PC-3 (cell line): ENCODE measurements at regions not wholly inside any gene's neighbourhood (a gene's known extent, or its start where the extent isn't known, plus 50 kb on each side); places are given as distances from the start of the nearest gene placed in this dataset.
"Not testable (repeated sequence)": the region's sequence is repeated elsewhere in the genome, so short reads cannot be mapped to it uniquely, and the experiment has no call there.

Experiments used
- EZH2 ChIP-seq: fragments of 300-600 bp; sonication (generic); IDR thresholded peaks from one replicate; pipeline ENCODE4 v1.6.1; 2017; ENCODE audit warnings: antibody characterized with exemption, mild to moderate bottlenecking, low read length; ENCODE audit not compliant: unreplicated experiment
- EZH2phosphoT487 ChIP-seq: fragments of 300-600 bp; sonication (generic); IDR thresholded peaks from 2 replicates; pipeline ENCODE4 v1.6.1; 2018; ENCODE audit warnings: mild to moderate bottlenecking, antibody characterized with exemption, low read length, borderline replicate concordance
- TF ChIP-seq, protein P1 (sequence below): fragments of 300-600 bp; sonication (generic); conservative IDR thresholded peaks from 2 replicates; pipeline ENCODE4 v1.5.1; 2017; ENCODE audit warnings: antibody characterized with exemption, low read depth, mild to moderate bottlenecking, low read length

DNA sequence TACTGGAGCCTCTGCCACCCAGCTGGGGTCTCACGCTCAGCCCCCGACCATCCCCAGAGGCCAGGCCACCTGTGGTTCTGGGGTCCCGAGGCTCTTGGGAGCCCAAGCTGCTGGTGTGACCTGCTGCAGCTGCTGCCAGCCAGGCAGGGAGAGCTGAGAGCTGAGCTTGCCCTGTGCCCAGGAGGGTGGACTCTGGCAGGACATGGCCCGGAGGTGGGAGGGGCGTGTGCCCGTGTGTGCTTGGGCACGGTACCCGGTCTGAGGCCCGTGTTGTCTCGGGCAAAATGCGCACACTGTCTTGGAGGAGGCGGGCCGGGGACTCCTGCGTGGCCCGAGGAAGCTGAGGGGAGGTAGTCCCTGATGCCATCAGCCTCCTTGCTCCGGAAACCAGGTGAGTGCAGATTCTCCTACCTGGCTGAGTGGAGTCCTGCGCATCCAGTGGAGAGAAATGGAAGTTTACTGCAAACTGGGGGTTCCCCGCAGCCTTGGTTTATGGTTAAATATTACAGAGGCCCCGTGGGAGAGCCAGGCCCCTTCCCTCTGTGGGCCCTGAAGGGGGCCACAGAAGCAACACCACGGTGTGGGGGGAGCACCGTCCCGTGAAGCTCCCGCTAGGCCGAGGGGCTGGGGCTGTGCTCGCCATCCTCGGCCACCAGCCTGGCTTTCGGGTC, 4380.8 kb upstream of the TPTE start:
- TF ChIP-seq, protein P1, sequence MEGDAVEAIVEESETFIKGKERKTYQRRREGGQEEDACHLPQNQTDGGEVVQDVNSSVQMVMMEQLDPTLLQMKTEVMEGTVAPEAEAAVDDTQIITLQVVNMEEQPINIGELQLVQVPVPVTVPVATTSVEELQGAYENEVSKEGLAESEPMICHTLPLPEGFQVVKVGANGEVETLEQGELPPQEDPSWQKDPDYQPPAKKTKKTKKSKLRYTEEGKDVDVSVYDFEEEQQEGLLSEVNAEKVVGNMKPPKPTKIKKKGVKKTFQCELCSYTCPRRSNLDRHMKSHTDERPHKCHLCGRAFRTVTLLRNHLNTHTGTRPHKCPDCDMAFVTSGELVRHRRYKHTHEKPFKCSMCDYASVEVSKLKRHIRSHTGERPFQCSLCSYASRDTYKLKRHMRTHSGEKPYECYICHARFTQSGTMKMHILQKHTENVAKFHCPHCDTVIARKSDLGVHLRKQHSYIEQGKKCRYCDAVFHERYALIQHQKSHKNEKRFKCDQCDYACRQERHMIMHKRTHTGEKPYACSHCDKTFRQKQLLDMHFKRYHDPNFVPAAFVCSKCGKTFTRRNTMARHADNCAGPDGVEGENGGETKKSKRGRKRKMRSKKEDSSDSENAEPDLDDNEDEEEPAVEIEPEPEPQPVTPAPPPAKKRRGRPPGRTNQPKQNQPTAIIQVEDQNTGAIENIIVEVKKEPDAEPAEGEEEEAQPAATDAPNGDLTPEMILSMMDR: not testable (repeated sequence)
- not testable (repeated sequence) for TF ChIP-seq EZH2, EZH2phosphoT487
